ENCODE measurements at regions not wholly inside any gene's neighbourhood (a gene's known extent, or its start where the extent isn't known, plus 50 kb on each side); places are given as distances from the start of the nearest gene placed in this dataset.
"Not testable (repeated sequence)": the region's sequence is repeated elsewhere in the genome, so short reads cannot be mapped to it uniquely, and the experiment has no call there.

- not testable (repeated sequence) for H4K91ac ChIP-seq (ENCODE audit: low read depth, low read length, poor library complexity); H3K27me3 ChIP-seq (ENCODE audit: control insufficient read depth in 3 of 3, insufficient read depth in 3 of 3, low read depth in 1 of 3, low read length in 3 of 3); H3K4me3 ChIP-seq (ENCODE audit: low read length in 2 of 2); H3K4me1 ChIP-seq (ENCODE audit: control insufficient read depth in 2 of 2, insufficient read depth in 1 of 2, low read depth in 1 of 2, low read length in 2 of 2); H3K9ac ChIP-seq (ENCODE audit: low read depth, low read length, poor library complexity); DNase-seq (ENCODE audit: low spot score); H3K4me2 ChIP-seq (ENCODE audit: insufficient read depth, low read length, poor library complexity, severe bottlenecking); H2AFZ ChIP-seq (ENCODE audit: low read length); H2AK5ac ChIP-seq (ENCODE audit: low read depth, low read length); H4K8ac ChIP-seq (ENCODE audit: low read depth, low read length); H3K23ac ChIP-seq (ENCODE audit: low read depth, low read length, poor library complexity); H3K4ac ChIP-seq (ENCODE audit: low read length); H2BK5ac ChIP-seq (ENCODE audit: low read length); H3K36me3 ChIP-seq (replicated peaks in 1 of 2; ENCODE audit: control insufficient read depth in 2 of 2, insufficient read depth in 2 of 2, low read length in 2 of 2); H3K79me1 ChIP-seq (ENCODE audit: low read depth, low read length); H2BK15ac ChIP-seq (ENCODE audit: low read length); H3K14ac ChIP-seq (ENCODE audit: low read length); H3K9me3 ChIP-seq (replicated peaks in 1 of 2; ENCODE audit: control insufficient read depth in 2 of 2, insufficient read depth in 1 of 2, low read depth in 1 of 2, low read length in 2 of 2); H3K27ac ChIP-seq (replicated peaks; ENCODE audit: low read length); H2BK120ac ChIP-seq (ENCODE audit: low read depth, low read length); H3K18ac ChIP-seq (ENCODE audit: low read length); H2BK12ac ChIP-seq (ENCODE audit: low read length)
- no CpG with 5 or more reads among the region's 4 CpGs for WGBS, 2 donors (ENCODE audit: extremely low coverage in 2 of 2, insufficient read length in 2 of 2, insufficient replicate concordance in 1 of 2)
These were observed 367.7 kb downstream of the BCL2L11 start for GRCh38 chr2:111488451-111488850.

- H2BK15ac ChIP-seq (ENCODE audit: low read length); H2AK5ac ChIP-seq (ENCODE audit: low read depth, low read length); H3K79me1 ChIP-seq (ENCODE audit: low read depth, low read length); H3K18ac ChIP-seq (ENCODE audit: low read length); DNase-seq (ENCODE audit: low spot score); H2AFZ ChIP-seq (ENCODE audit: low read length); H4K8ac ChIP-seq (ENCODE audit: low read depth, low read length); H3K9ac ChIP-seq (ENCODE audit: low read depth, low read length, poor library complexity); H3K14ac ChIP-seq (ENCODE audit: low read length); H3K4me1 ChIP-seq (ENCODE audit: control insufficient read depth in 2 of 2, insufficient read depth in 1 of 2, low read depth in 1 of 2, low read length in 2 of 2); H3K27ac ChIP-seq (replicated peaks; ENCODE audit: low read length); H3K23ac ChIP-seq (ENCODE audit: low read depth, low read length, poor library complexity); H2BK12ac ChIP-seq (ENCODE audit: low read length); H3K36me3 ChIP-seq (replicated peaks in 1 of 2; ENCODE audit: control insufficient read depth in 2 of 2, insufficient read depth in 2 of 2, low read length in 2 of 2); H3K9me3 ChIP-seq (replicated peaks in 1 of 2; ENCODE audit: control insufficient read depth in 2 of 2, insufficient read depth in 1 of 2, low read depth in 1 of 2, low read length in 2 of 2); H4K91ac ChIP-seq (ENCODE audit: low read depth, low read length, poor library complexity); H2BK5ac ChIP-seq (ENCODE audit: low read length); H2BK120ac ChIP-seq (ENCODE audit: low read depth, low read length); H3K4me2 ChIP-seq (ENCODE audit: insufficient read depth, low read length, poor library complexity, severe bottlenecking); H3K4me3 ChIP-seq (ENCODE audit: low read length in 2 of 2); H3K27me3 ChIP-seq (ENCODE audit: control insufficient read depth in 3 of 3, insufficient read depth in 3 of 3, low read depth in 1 of 3, low read length in 3 of 3); H3K4ac ChIP-seq (ENCODE audit: low read length): not testable (repeated sequence)
- WGBS, 2 donors (ENCODE audit: extremely low coverage in 2 of 2, insufficient read length in 2 of 2, insufficient replicate concordance in 1 of 2): no CpG with 5 or more reads among the region's 1 CpG
These were observed 368.7 kb downstream of the BCL2L11 start for GRCh38 chr2:111489460-111489859.

- not testable (repeated sequence) for H3K9me3 ChIP-seq (replicated peaks in 1 of 2; ENCODE audit: control insufficient read depth in 2 of 2, insufficient read depth in 1 of 2, low read depth in 1 of 2, low read length in 2 of 2); H3K14ac ChIP-seq (ENCODE audit: low read length); H2AFZ ChIP-seq (ENCODE audit: low read length); H2BK5ac ChIP-seq (ENCODE audit: low read length); H3K27me3 ChIP-seq (ENCODE audit: control insufficient read depth in 3 of 3, insufficient read depth in 3 of 3, low read depth in 1 of 3, low read length in 3 of 3); DNase-seq (ENCODE audit: low spot score); H3K4ac ChIP-seq (ENCODE audit: low read length); H2BK15ac ChIP-seq (ENCODE audit: low read length); H3K4me2 ChIP-seq (ENCODE audit: insufficient read depth, low read length, poor library complexity, severe bottlenecking); H3K27ac ChIP-seq (replicated peaks; ENCODE audit: low read length); H3K18ac ChIP-seq (ENCODE audit: low read length); H3K23ac ChIP-seq (ENCODE audit: low read depth, low read length, poor library complexity); H4K8ac ChIP-seq (ENCODE audit: low read depth, low read length); H3K79me1 ChIP-seq (ENCODE audit: low read depth, low read length); H2BK120ac ChIP-seq (ENCODE audit: low read depth, low read length); H3K4me1 ChIP-seq (ENCODE audit: control insufficient read depth in 2 of 2, insufficient read depth in 1 of 2, low read depth in 1 of 2, low read length in 2 of 2); H2BK12ac ChIP-seq (ENCODE audit: low read length); H3K36me3 ChIP-seq (replicated peaks in 1 of 2; ENCODE audit: control insufficient read depth in 2 of 2, insufficient read depth in 2 of 2, low read length in 2 of 2); H3K4me3 ChIP-seq (ENCODE audit: low read length in 2 of 2); H3K9ac ChIP-seq (ENCODE audit: low read depth, low read length, poor library complexity); H2AK5ac ChIP-seq (ENCODE audit: low read depth, low read length); H4K91ac ChIP-seq (ENCODE audit: low read depth, low read length, poor library complexity)
- no CpG with 5 or more reads among the region's 3 CpGs for WGBS, 2 donors (ENCODE audit: extremely low coverage in 2 of 2, insufficient read length in 2 of 2, insufficient replicate concordance in 1 of 2)
These were observed 370.5 kb downstream of the BCL2L11 start for GRCh38 chr2:111491181-111491580.

DNA sequence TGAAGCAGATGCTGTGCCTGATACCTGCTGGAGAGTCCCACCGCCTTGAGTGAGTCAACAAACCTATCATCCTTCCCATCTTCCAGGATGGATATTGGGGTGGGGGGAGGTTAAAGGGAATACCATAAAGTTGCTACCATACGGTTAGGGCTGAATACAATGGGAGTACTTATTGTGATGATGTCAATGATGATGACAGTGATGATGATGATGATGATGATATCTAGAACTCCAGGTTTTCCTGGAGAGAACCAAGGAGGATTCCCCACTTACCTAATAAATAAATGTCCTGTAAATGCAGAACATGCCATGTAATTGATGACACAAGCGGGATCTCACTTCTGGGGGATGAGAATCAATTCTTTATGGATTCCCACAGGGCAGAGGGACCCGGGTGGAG, 370.9 kb downstream of the BCL2L11 start:
- not testable (repeated sequence) for H2BK12ac ChIP-seq (ENCODE audit: low read length); H3K36me3 ChIP-seq (replicated peaks in 1 of 2; ENCODE audit: control insufficient read depth in 2 of 2, insufficient read depth in 2 of 2, low read length in 2 of 2); H3K14ac ChIP-seq (ENCODE audit: low read length); H4K8ac ChIP-seq (ENCODE audit: low read depth, low read length); H2BK5ac ChIP-seq (ENCODE audit: low read length); H2AK5ac ChIP-seq (ENCODE audit: low read depth, low read length); H3K4me3 ChIP-seq (ENCODE audit: low read length in 2 of 2); DNase-seq (ENCODE audit: low spot score); H3K79me1 ChIP-seq (ENCODE audit: low read depth, low read length); H4K91ac ChIP-seq (ENCODE audit: low read depth, low read length, poor library complexity); H3K18ac ChIP-seq (ENCODE audit: low read length); H3K9me3 ChIP-seq (replicated peaks in 1 of 2; ENCODE audit: control insufficient read depth in 2 of 2, insufficient read depth in 1 of 2, low read depth in 1 of 2, low read length in 2 of 2); H3K4me1 ChIP-seq (ENCODE audit: control insufficient read depth in 2 of 2, insufficient read depth in 1 of 2, low read depth in 1 of 2, low read length in 2 of 2); H2BK15ac ChIP-seq (ENCODE audit: low read length); H3K4ac ChIP-seq (ENCODE audit: low read length); H3K23ac ChIP-seq (ENCODE audit: low read depth, low read length, poor library complexity); H2BK120ac ChIP-seq (ENCODE audit: low read depth, low read length); H2AFZ ChIP-seq (ENCODE audit: low read length); H3K9ac ChIP-seq (ENCODE audit: low read depth, low read length, poor library complexity); H3K27me3 ChIP-seq (ENCODE audit: control insufficient read depth in 3 of 3, insufficient read depth in 3 of 3, low read depth in 1 of 3, low read length in 3 of 3); H3K4me2 ChIP-seq (ENCODE audit: insufficient read depth, low read length, poor library complexity, severe bottlenecking); H3K27ac ChIP-seq (replicated peaks; ENCODE audit: low read length)
- no CpG with 5 or more reads among the region's 4 CpGs for WGBS, 2 donors (ENCODE audit: extremely low coverage in 2 of 2, insufficient read length in 2 of 2, insufficient replicate concordance in 1 of 2)

Measured in neuronal stem cell (in vitro differentiated cells).